Astrocyte (in vitro differentiated cells and primary cell): ENCODE measurements at regions not wholly inside any gene's neighbourhood (a gene's known extent, or its start where the extent isn't known, plus 50 kb on each side); places are given as distances from the start of the nearest gene placed in this dataset.

ENCODE experiments used
- EZH2 ChIP-seq: IDR thresholded peaks from 2 replicates; pipeline ENCODE4 v1.6.1; 2012; ENCODE audit warnings: mild to moderate bottlenecking, low read length, inconsistent platforms; ENCODE audit not compliant: insufficient read depth
- TF ChIP-seq, protein P1 (sequence below): IDR thresholded peaks from 2 replicates; pipeline ENCODE4 v1.5.1; 2011; ENCODE audit warnings: low read depth, mild to moderate bottlenecking, inconsistent platforms, low read length, moderate library complexity; ENCODE audit not compliant: insufficient read depth

GRCh38 chr7:79893991-79894390 is 240.6 kb upstream of the GNAI1 start:
- TF ChIP-seq, protein P1, sequence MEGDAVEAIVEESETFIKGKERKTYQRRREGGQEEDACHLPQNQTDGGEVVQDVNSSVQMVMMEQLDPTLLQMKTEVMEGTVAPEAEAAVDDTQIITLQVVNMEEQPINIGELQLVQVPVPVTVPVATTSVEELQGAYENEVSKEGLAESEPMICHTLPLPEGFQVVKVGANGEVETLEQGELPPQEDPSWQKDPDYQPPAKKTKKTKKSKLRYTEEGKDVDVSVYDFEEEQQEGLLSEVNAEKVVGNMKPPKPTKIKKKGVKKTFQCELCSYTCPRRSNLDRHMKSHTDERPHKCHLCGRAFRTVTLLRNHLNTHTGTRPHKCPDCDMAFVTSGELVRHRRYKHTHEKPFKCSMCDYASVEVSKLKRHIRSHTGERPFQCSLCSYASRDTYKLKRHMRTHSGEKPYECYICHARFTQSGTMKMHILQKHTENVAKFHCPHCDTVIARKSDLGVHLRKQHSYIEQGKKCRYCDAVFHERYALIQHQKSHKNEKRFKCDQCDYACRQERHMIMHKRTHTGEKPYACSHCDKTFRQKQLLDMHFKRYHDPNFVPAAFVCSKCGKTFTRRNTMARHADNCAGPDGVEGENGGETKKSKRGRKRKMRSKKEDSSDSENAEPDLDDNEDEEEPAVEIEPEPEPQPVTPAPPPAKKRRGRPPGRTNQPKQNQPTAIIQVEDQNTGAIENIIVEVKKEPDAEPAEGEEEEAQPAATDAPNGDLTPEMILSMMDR: no peak
- no peak for TF ChIP-seq EZH2
